Colon (tissue), 2 donors: ENCODE measurements at regions not wholly inside any gene's neighbourhood (a gene's known extent, or its start where the extent isn't known, plus 50 kb on each side); places are given as distances from the start of the nearest gene placed in this dataset.
"Not testable (repeated sequence)": the region's sequence is repeated elsewhere in the genome, so short reads cannot be mapped to it uniquely, and the experiment has no call there.

Experiments used
- FAIRE-seq: peaks from 2 replicates; lab custom pipeline; 2012; peaks lifted over from hg19 to GRCh38; lab: Jason Lieb, UNC
- donor health status: control.
- donor health status: control.

DNA sequence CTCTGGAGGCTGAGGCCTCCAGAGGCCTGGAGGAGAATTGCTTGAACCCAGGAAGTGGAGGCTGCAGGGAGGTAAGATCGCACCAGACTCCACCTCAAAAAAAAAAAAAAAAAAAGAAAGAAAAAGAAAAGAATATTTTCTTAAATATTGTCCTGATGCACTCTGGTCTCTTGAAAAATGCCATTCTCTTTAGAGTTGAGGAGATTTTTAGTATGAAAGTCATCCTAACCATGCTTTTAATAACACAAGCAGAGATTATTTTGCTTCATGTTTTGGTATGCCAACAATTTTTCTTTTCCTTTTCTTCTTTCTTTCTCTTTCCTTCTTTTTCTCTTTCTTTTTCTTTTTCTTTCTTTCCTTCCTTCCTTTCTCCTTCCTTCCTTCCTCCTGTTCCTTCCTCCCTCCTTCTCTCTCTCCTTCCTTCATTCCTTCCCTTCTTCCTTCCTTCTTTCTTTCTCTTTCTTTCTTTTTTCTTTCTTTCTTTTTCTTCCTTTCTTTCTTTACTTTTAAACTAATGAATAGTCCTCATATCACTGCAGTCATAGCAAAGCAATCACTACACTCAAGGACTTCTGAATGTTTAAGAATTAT, 116.9 kb upstream of the CCNH start:
- no peak for FAIRE-seq

DNA sequence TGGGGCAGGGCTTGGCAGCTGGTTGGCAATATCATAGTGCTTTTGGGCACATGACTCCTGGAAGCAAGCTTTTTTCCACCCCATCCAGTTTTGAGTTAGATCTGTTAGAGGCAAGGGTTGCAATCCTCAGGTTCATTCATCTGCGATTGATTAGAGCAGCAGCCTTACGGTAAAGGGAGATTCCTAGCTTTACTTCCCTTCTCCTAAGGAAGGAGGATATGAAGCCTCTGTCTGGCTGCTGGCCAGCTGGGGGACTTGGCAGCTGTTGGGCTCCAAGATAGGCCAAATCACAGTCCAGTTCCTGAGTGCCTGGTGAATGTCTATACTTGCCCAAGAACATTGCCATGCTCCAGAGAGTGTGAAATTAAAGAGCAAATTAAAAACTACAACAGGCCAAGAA, 113.4 kb upstream of the CCNH start:
- no peak for FAIRE-seq

DNA sequence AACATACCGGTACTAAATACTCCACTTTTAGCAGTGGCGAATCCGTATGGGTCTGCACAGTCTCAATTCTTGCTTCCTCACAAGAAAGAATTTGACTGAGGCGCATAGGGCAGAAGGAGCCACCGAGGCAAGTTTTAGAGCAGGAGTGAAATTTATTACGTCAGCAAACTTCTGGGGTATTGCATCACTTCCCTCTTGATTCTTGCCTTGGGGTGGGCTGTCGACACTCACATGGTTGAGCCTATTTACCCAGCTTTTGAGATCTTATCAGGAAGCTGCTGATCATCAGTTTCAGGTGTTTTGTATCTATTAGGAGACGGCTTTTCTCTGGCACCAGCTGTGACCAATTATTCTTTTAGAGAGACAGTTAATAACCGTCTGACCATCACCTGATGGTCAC, 111.5 kb upstream of the CCNH start:
- FAIRE-seq: no peak

GRCh38 chr5:87511778-87512177, 99.0 kb upstream of the CCNH start:
- FAIRE-seq: not testable (repeated sequence)

- FAIRE-seq: no peak
Measured at GRCh38 chr5:87503004-87503403, 90.3 kb upstream of the CCNH start.

GRCh38 chr5:87499478-87500410, 87.0 kb upstream of the CCNH start:
- FAIRE-seq: no peak
